IMR-90 (cell line): ENCODE measurements at regions not wholly inside any gene's neighbourhood (a gene's known extent, or its start where the extent isn't known, plus 50 kb on each side); places are given as distances from the start of the nearest gene placed in this dataset.

Source experiments
- ATAC-seq: fragments of 200-7000 bp; cut with Tn5 transposase; 2 replicates; pipeline ENCODE4 v1.9.1; 2020; ENCODE audit warnings: low read depth, mild to moderate bottlenecking, moderate library complexity
- BruUV-seq: library from RNA; stranded (reverse); fragments of 400-500 nt; replicated peaks from 2 replicates; lab custom pipeline; 2021; lab: Mats Ljungman, UMichigan
- CTCF ChIA-PET: fragments of 300-600 bp; formaldehyde crosslinking; extraction: SDS; loops from one replicate; lab custom pipeline; 2021; ENCODE audit warnings: antibody characterized with exemption; lab: Yijun Ruan, JAX
- POLR2A ChIA-PET: fragments of 300-600 bp; sonication (Branson Sonifier 250); formaldehyde crosslinking; loops from one replicate; lab custom pipeline; 2022; ENCODE audit warnings: antibody characterized with exemption; ENCODE audit not compliant: unreplicated experiment; lab: Charles Lee
- DNase-seq: peaks from one replicate; pipeline ENCODE4 v3.0.0; 2013
- H2AFZ ChIP-seq: replicated peaks from 2 replicates; pipeline ENCODE3; 2013; ENCODE audit warnings: low read length, mild to moderate bottlenecking; ENCODE audit not compliant: poor library complexity
- H2AK5ac ChIP-seq: 2 replicates; pipeline ENCODE4 v1.6.1; 2013; ENCODE audit warnings: low read depth, low read length, inconsistent platforms
- H2AK9ac ChIP-seq: replicated peaks from 2 replicates; pipeline ENCODE3; 2013; ENCODE audit warnings: mild to moderate bottlenecking, low read depth, low read length, moderate library complexity; ENCODE audit not compliant: poor library complexity
- H2BK120ac ChIP-seq: 2 replicates; pipeline ENCODE4 v1.6.1; 2013; ENCODE audit warnings: low read depth, low read length, inconsistent platforms
- H2BK15ac ChIP-seq: 3 replicates; pipeline ENCODE4 v1.6.1; 2013; ENCODE audit warnings: low read depth, low read length, inconsistent platforms
- H2BK20ac ChIP-seq: 2 replicates; pipeline ENCODE4 v1.6.1; 2013; ENCODE audit warnings: low read depth, mild to moderate bottlenecking, inconsistent platforms, low read length, moderate library complexity
- H2BK5ac ChIP-seq: 2 replicates; pipeline ENCODE4 v1.6.1; 2013; ENCODE audit warnings: mild to moderate bottlenecking, low read depth, low read length, inconsistent platforms; ENCODE audit not compliant: poor library complexity, severe bottlenecking
- H3K14ac ChIP-seq: replicated peaks from 2 replicates; pipeline ENCODE4 v1.6.1; 2013; ENCODE audit warnings: low read depth, low read length, inconsistent platforms
- H3K18ac ChIP-seq: 2 replicates; pipeline ENCODE4 v1.6.1; 2013; ENCODE audit warnings: low read depth, low read length, control low read depth
- H3K23ac ChIP-seq: 2 replicates; pipeline ENCODE4 v1.6.1; 2013; ENCODE audit warnings: low read depth, low read length, inconsistent platforms
- H3K27ac ChIP-seq: 2 replicates; pipeline ENCODE4 v1.5.1; 2013; ENCODE audit warnings: mild to moderate bottlenecking, control low read depth, low read length; ENCODE audit not compliant: insufficient read depth
- H3K27me3 ChIP-seq: 2 replicates; pipeline ENCODE4 v1.6.1; 2013; ENCODE audit warnings: low read length; ENCODE audit not compliant: control insufficient read depth, insufficient read depth
- H3K36me3 ChIP-seq: 2 replicates; pipeline ENCODE4 v1.6.1; 2013; ENCODE audit warnings: low read length, mixed read lengths; ENCODE audit not compliant: control insufficient read depth, insufficient read depth
- H3K4ac ChIP-seq: 2 replicates; pipeline ENCODE4 v1.6.1; 2013; ENCODE audit warnings: low read depth, low read length, inconsistent platforms
- H3K4me1 ChIP-seq: 2 replicates; pipeline ENCODE4 v1.6.1; 2013; ENCODE audit warnings: low read length, mixed read lengths; ENCODE audit not compliant: control insufficient read depth, insufficient read depth
- H3K4me2 ChIP-seq: 2 replicates; pipeline ENCODE4 v1.6.1; 2013; ENCODE audit warnings: low read depth, mild to moderate bottlenecking, control low read depth, low read length, moderate library complexity
- H3K4me3 ChIP-seq: 2 replicates; pipeline ENCODE4 v1.5.1; 2013; ENCODE audit warnings: low read depth, mild to moderate bottlenecking, control low read depth, low read length, moderate library complexity; ENCODE audit not compliant: insufficient read depth
- H3K56ac ChIP-seq: 2 replicates; pipeline ENCODE4 v1.6.1; 2013; ENCODE audit warnings: low read length, inconsistent platforms; ENCODE audit not compliant: insufficient read depth; ENCODE audit errors: extremely low read depth
- H3K79me1 ChIP-seq, 2 experiments: 2 replicates each; pipeline ENCODE4 v1.6.1; 2013; ENCODE audit warnings: low read length in 2 of 2, inconsistent platforms in 1 of 2, low read depth in 1 of 2
- H3K9ac ChIP-seq: 2 replicates; pipeline ENCODE4 v1.6.1; 2013; ENCODE audit warnings: low read depth, low read length, control low read depth
- H3K9me1 ChIP-seq: 2 replicates; pipeline ENCODE4 v1.6.1; 2013; ENCODE audit warnings: low read length, inconsistent platforms; ENCODE audit not compliant: insufficient read depth
- H3K9me3 ChIP-seq: 2 replicates; pipeline ENCODE4 v1.6.1; 2013; ENCODE audit warnings: low read length; ENCODE audit not compliant: control insufficient read depth, insufficient read depth
- H4K20me1 ChIP-seq: 2 replicates; pipeline ENCODE4 v1.6.1; 2013; ENCODE audit warnings: low read length, inconsistent platforms; ENCODE audit not compliant: insufficient read depth
- H4K5ac ChIP-seq: 2 replicates; pipeline ENCODE4 v1.6.1; 2013; ENCODE audit warnings: mild to moderate bottlenecking, low read depth, low read length, control low read depth
- H4K8ac ChIP-seq, 2 experiments: 2 replicates each; pipeline ENCODE4 v1.6.1; 2013; ENCODE audit warnings: low read depth in 2 of 2, low read length in 2 of 2, control low read depth in 1 of 2, inconsistent platforms in 1 of 2
- H4K91ac ChIP-seq: 2 replicates; pipeline ENCODE4 v1.6.1; 2013; ENCODE audit warnings: low read depth, low read length, inconsistent platforms; ENCODE audit not compliant: insufficient read depth
- MAZ ChIP-seq: IDR thresholded peaks from 2 replicates; pipeline ENCODE4 v1.6.1; 2012; ENCODE audit warnings: low read depth, mild to moderate bottlenecking, low read length, improper control_type of control experiment, moderate library complexity, borderline replicate concordance
- RAD21 ChIP-seq: IDR thresholded peaks from 2 replicates; pipeline ENCODE4 v1.6.1; 2012; ENCODE audit warnings: low read length, improper control_type of control experiment
- RCOR1 ChIP-seq: IDR thresholded peaks from 2 replicates; pipeline ENCODE4 v1.6.1; 2012; ENCODE audit warnings: mild to moderate bottlenecking, low read length, improper control_type of control experiment; ENCODE audit not compliant: insufficient replicate concordance
- RFX5 ChIP-seq: IDR thresholded peaks from 2 replicates; pipeline ENCODE4 v1.8.0; 2012; ENCODE audit warnings: low read depth, mild to moderate bottlenecking, low read length, moderate library complexity
- WGBS, 2 experiments: methylation state at CpG; one replicate each; pipeline versions ENCODE4 v1.1.5 to v1.1.7; 2013; ENCODE audit warnings: missing lambda C conversion rate in 2 of 2; ENCODE audit not compliant: insufficient read length in 1 of 2; ENCODE audit errors: extremely low coverage in 2 of 2; 5-methylcytosine and 5-hydroxymethylcytosine counted together
- dilution Hi-C: fragments of 300-500 bp; cut with HindIII; formaldehyde crosslinking; loops from one replicate; pipeline ENCODE4 v1.14.3; 2018; ENCODE audit warnings: low sequenced_read_pairs; ENCODE audit not compliant: unreplicated experiment
- in situ Hi-C: fragments of 300-500 bp; cut with MboI; formaldehyde crosslinking; loops from 3 replicates; pipeline ENCODE4 v1.14.3; 2019; ENCODE audit warnings: low sequenced_read_pairs, inconsistent platforms, mixed read lengths
- intact Hi-C: fragments of 100-400 bp; cut with micrococcal nuclease; formaldehyde crosslinking; loops from 2 replicates; pipeline ENCODE4 v1.10.0; 2022

- no peaks in the 10 kb centered on the region for H4K20me1 ChIP-seq
- no peak overlapping the region for H3K23ac ChIP-seq
- H3K4me3 ChIP-seq, result no peak overlapping the region
- no peak for TF ChIP-seq MAZ
- TF ChIP-seq RCOR1, result no peak
- TF ChIP-seq RFX5, result no peak
- no peak for TF ChIP-seq RAD21
- H3K18ac ChIP-seq, result no peak overlapping the region
- H3K9me3 ChIP-seq, result no peaks in the 10 kb centered on the region
- no peak overlapping the region for H4K5ac ChIP-seq
- H3K4ac ChIP-seq, result no peak overlapping the region
- WGBS, 2 experiments, result no CpG with 5 or more reads among the region's 3 CpGs
- no peak overlapping the region for H3K14ac ChIP-seq
- H3K4me2 ChIP-seq, result no peak overlapping the region
- ChIA-PET CTCF (no interaction called here), POLR2A (no interaction called here)
- no peak overlapping the region for H2AFZ ChIP-seq
- H3K56ac ChIP-seq, result no peak overlapping the region
- H2BK5ac ChIP-seq, result no peak overlapping the region
- H4K8ac ChIP-seq, result no peak overlapping the region
- H3K4me1 ChIP-seq, result no peaks in the 10 kb centered on the region
- H2BK20ac ChIP-seq, result no peak overlapping the region
- DNase-seq (no peak), ATAC-seq (no peak)
- no peak overlapping the region for H2AK9ac ChIP-seq
- H2BK15ac ChIP-seq, result no peak overlapping the region
- no peak overlapping the region for H2AK5ac ChIP-seq
- H3K36me3 ChIP-seq, result no peaks in the 10 kb centered on the region
- dilution Hi-C loops (no loop called here), in situ Hi-C loops (no loop called here), intact Hi-C loops (no loop called here)
- H2BK120ac ChIP-seq, result no peak overlapping the region
- no peak overlapping the region for H3K27ac ChIP-seq
- no peaks in the 10 kb centered on the region for H3K79me1 ChIP-seq
- BruUV-seq, result no TSS peak
- no peak overlapping the region for H3K9ac ChIP-seq
- H3K9me1 ChIP-seq, result no peaks in the 10 kb centered on the region
- H3K27me3 ChIP-seq, result no peaks in the 10 kb centered on the region
- H4K91ac ChIP-seq, result no peak overlapping the region
Observed at GRCh38 chr15:91716536-91716935, 137.0 kb upstream of the SLCO3A1 start.
